HG02623 (cell line): ENCODE measurements at regions not wholly inside any gene's neighbourhood (a gene's known extent, or its start where the extent isn't known, plus 50 kb on each side); places are given as distances from the start of the nearest gene placed in this dataset.
A peak's percentile ranks its signal among the peaks of the same experiment; 100 is the strongest.

ENCODE experiments used
- ATAC-seq: cut with Tn5 transposase; IDR thresholded peaks from one replicate; pipeline ENCODE4 v1.9.1; 2021; ENCODE audit warnings: moderate library complexity; ENCODE audit not compliant: unreplicated experiment

GRCh38 chr2:134191835-134192234 is 62.0 kb upstream of the MGAT5 start:
- no peak for ATAC-seq

DNA sequence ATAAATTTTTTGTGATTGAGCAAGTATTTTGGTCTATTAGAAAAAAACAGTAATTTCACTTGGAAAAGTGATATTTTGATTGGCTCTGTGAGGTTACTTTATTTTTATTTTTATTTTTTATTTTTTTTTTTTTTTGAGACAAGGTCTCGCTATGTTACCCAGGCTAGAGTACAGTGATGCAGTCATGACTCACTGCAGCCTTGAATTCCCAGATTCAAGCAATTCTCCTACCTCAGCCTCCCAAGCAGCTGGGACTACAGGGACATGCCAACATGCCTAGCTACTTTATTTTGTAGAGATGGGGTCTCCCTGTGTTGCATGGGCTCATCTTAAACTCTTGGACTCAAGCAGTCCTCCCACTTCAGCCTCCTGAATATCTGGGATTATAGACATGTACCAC is 60.9 kb upstream of the MGAT5 start:
- no peak for ATAC-seq

- no peak for ATAC-seq
Measured at GRCh38 chr2:134194519-134194918, 59.4 kb upstream of the MGAT5 start.

- no peak for ATAC-seq
Measured at GRCh38 chr2:134195341-134195740, 58.5 kb upstream of the MGAT5 start.

- no peak for ATAC-seq
Measured at GRCh38 chr2:134197445-134197844, 56.4 kb upstream of the MGAT5 start.

GRCh38 chr2:134198006-134198634 is 55.8 kb upstream of the MGAT5 start:
- ATAC-seq = peak; percentile 56

GRCh38 chr2:134199123-134199522 is 54.7 kb upstream of the MGAT5 start:
- ATAC-seq = no peak

- no peak for ATAC-seq
Measured at GRCh38 chr2:134200036-134200618, 53.7 kb upstream of the MGAT5 start.

DNA sequence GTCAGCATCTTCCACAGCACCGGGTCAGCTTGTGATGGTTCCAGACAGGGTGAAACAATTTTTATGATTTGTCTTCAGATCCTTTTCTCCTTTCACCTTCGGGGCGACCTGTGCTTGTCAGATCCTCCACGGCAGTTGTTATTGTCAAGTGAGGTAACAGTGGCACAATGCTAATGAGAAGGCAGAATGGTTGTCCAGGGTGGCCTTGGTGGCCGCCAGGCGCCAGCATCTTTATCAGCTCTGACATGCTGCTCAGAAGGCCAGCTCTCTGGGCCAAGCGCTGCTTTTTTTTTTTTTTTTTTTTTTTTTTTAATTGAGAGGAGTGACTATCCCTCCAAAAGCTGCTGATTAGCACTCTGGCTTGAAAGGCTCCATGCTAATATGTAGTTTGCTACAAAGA is 52.3 kb upstream of the MGAT5 start:
- no peak for ATAC-seq

- no peak for ATAC-seq
Measured at GRCh38 chr2:134202371-134202770, 51.5 kb upstream of the MGAT5 start.

- no peak for ATAC-seq
Measured at GRCh38 chr2:134203175-134203574, 50.7 kb upstream of the MGAT5 start.
